ENCODE measurements at regions not wholly inside any gene's neighbourhood (a gene's known extent, or its start where the extent isn't known, plus 50 kb on each side); places are given as distances from the start of the nearest gene placed in this dataset.

DNA sequence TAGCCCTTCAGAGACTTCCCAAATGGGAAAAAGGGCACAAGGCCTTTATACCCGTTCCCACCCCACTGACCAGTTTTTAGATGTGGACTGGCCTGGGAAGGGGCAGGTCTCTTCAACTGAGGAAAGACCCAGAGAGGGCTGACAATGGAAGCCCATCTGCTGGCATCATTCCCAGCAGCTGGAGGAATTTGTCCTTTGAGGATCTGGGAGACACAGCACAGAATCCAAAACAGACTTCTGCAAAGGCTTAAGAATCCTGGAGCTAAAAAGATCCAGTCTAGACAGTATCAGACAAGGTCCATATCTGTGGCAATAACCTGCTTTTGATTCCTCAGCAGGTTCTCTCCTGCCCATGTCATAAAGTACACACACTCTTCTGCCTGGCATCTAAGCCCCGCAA is 329.2 kb downstream of the TMEM167A start:
- Histone ChIP-seq H3K79me2 (ENCODE audit: control insufficient read depth in 1 of 2, insufficient read depth in 2 of 2, low read length in 2 of 2) (no peaks in the 10 kb centered on the region), H3K9ac (replicated peaks in 1 of 4; ENCODE audit: extremely low read depth in 1 of 4, low read depth in 3 of 4, low read length in 3 of 4) (no peak overlapping the region), H3K18ac (ENCODE audit: extremely low read depth, low read length) (no peak overlapping the region), H3K27me3 (replicated peaks in 1 of 4; ENCODE audit: control insufficient read depth in 3 of 4, extremely low read depth in 1 of 4, insufficient read depth in 3 of 4, low read length in 3 of 4) (no peaks in the 10 kb centered on the region), H2BK15ac (ENCODE audit: low read length) (no peak overlapping the region), H4K20me1 (replicated peaks in 1 of 2; ENCODE audit: control insufficient read depth in 1 of 2, insufficient read depth in 2 of 2, low read length in 2 of 2) (no peaks in the 10 kb centered on the region), H2AK5ac (ENCODE audit: low read depth, low read length) (no peak overlapping the region), H2BK120ac (replicated peaks; ENCODE audit: low read depth, low read length) (no peak overlapping the region), H2BK20ac (ENCODE audit: low read length) (no peak overlapping the region), H3K79me1 (ENCODE audit: low read depth, low read length) (no peaks in the 10 kb centered on the region), H3K27ac (ENCODE audit: low read depth, low read length) (no peak overlapping the region), H4K91ac (replicated peaks; ENCODE audit: insufficient read length, low read length) (no peak overlapping the region), H2BK5ac (ENCODE audit: low read depth, low read length) (no peak overlapping the region), H3K4me3 (ENCODE audit: extremely low read depth in 1 of 4, insufficient read depth in 2 of 4, low read depth in 3 of 4, low read length in 4 of 4) (no peak overlapping the region), H3K4me2 (ENCODE audit: insufficient read depth in 1 of 2, low read depth in 2 of 2, low read length in 2 of 2) (no peak overlapping the region), H4K5ac (ENCODE audit: insufficient read length, low read depth, low read length) (no peak overlapping the region), H3K36me3 (ENCODE audit: control insufficient read depth in 2 of 4, insufficient read depth in 4 of 4, low read length in 3 of 4) (no peaks in the 10 kb centered on the region), H3K4me1 (replicated peaks in 1 of 4; ENCODE audit: control insufficient read depth in 3 of 4, insufficient read depth in 4 of 4, low read length in 3 of 4) (no peaks in the 10 kb centered on the region), H3K23ac (ENCODE audit: insufficient read length) (no peak overlapping the region), H4K8ac (ENCODE audit: extremely low read depth, insufficient read depth, low read length) (no peak overlapping the region), H3K4ac (replicated peaks; ENCODE audit: insufficient read length, low read depth, low read length) (no peak overlapping the region), H2AFZ (ENCODE audit: low read length) (no peak overlapping the region), H3K56ac (replicated peaks; ENCODE audit: insufficient read length, low read depth, low read length) (no peak overlapping the region), H3K9me3 (ENCODE audit: insufficient read depth in 2 of 2, low read depth in 1 of 2, low read length in 1 of 2) (0 out of 4 replicates have a peak, but pooled peaks cover 0 to 3% of the 10 kb centered on the region in 2 experiments), H2BK12ac (ENCODE audit: low read depth, low read length) (no peak overlapping the region), H3K14ac (ENCODE audit: insufficient read length) (no peak overlapping the region), H3K23me2 (ENCODE audit: low read depth, low read length) (no peaks in the 10 kb centered on the region; the same call in 1 of the 2 replicates)
- FAIRE-seq (no peak), DNase-seq (ENCODE audit: low read depth in 1 of 2, low spot score in 2 of 2) (no peak)
- TF ChIP-seq NRF1 (IDR thresholded peaks at IDR 0.05; ENCODE audit: low read depth, low read length) (no peak), SUZ12 (IDR thresholded peaks at IDR 0.05; ENCODE audit: low read length) (no peak), KDM4A (IDR thresholded peaks at IDR 0.05; ENCODE audit: low read depth, low read length, severe bottlenecking) (no peak), SP4 (IDR thresholded peaks at IDR 0.05; ENCODE audit: low read length) (no peak)
- WGBS, 2 experiments (ENCODE audit: extremely low coverage in 1 of 2, insufficient coverage in 1 of 2, insufficient read length in 1 of 2, insufficient replicate concordance in 2 of 2, low coverage in 1 of 2, low lambda C conversion rate in 2 of 2, missing lambda C conversion rate in 1 of 2) = 95% methylated on average over 2 of the region's 2 CpGs; no CpG with 5 or more reads in 1 of the 2 experiments
- ChIA-PET POLR2A (ENCODE audit: partially characterized antibody) (no interaction called here), CTCF (ENCODE audit: partially characterized antibody) (interaction anchor here (0.7 to 2.0 kb wide), 3 partner anchors 46 to 845 kb away, joined by 3 to 9 read pairs (median 3); no protein-coding TSS in a partner anchor)

Measured in H1 (cell line).